ENCODE measurements at regions not wholly inside any gene's neighbourhood (a gene's known extent, or its start where the extent isn't known, plus 50 kb on each side); places are given as distances from the start of the nearest gene placed in this dataset.
"Not testable (repeated sequence)": the region's sequence is repeated elsewhere in the genome, so short reads cannot be mapped to it uniquely, and the experiment has no call there.

DNA sequence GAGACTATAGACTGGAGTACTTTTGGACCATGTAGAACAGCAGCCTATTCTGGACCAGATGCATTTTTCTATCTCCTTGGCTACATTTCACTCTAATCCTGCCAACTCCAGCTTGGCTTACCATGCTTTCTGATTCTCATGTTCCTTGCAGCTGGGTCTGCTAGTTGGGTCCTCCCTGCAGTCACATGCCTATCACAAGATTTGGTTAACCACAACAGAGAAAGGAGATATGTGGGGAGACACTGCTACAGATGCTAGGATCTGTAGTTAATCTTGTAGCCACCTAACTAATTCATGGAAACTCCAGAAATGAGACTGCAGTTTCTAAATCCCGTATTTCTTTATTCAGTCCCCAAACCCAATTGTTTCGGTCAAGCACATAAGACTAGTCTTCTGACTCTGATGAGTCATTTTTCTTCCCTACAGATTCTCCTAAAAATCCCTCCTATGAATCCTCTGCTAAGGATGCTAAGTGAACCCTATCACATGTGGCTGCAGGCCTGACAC, 410.6 kb downstream of the DAD1 start:
- Mint-ChIP-seq H3K9me3 (no peaks in the 10 kb centered on the region), H3K4me1 (peaks cover 7% of the 10 kb centered on the region), H3K4me3 (no peak overlapping the region), H3K27ac (ENCODE audit: unreplicated experiment) (no peak overlapping the region), H3K27me3 (ENCODE audit: low read depth) (peaks cover 2% of the 10 kb centered on the region), H3K36me3 (ENCODE audit: low read depth) (no peaks in the 10 kb centered on the region)
- TF ChIP-seq, protein P1, sequence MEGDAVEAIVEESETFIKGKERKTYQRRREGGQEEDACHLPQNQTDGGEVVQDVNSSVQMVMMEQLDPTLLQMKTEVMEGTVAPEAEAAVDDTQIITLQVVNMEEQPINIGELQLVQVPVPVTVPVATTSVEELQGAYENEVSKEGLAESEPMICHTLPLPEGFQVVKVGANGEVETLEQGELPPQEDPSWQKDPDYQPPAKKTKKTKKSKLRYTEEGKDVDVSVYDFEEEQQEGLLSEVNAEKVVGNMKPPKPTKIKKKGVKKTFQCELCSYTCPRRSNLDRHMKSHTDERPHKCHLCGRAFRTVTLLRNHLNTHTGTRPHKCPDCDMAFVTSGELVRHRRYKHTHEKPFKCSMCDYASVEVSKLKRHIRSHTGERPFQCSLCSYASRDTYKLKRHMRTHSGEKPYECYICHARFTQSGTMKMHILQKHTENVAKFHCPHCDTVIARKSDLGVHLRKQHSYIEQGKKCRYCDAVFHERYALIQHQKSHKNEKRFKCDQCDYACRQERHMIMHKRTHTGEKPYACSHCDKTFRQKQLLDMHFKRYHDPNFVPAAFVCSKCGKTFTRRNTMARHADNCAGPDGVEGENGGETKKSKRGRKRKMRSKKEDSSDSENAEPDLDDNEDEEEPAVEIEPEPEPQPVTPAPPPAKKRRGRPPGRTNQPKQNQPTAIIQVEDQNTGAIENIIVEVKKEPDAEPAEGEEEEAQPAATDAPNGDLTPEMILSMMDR (conservative IDR thresholded peaks at IDR 0.05): no peak
- DNase-seq (ENCODE audit: low read depth, low spot score): no peak

DNA sequence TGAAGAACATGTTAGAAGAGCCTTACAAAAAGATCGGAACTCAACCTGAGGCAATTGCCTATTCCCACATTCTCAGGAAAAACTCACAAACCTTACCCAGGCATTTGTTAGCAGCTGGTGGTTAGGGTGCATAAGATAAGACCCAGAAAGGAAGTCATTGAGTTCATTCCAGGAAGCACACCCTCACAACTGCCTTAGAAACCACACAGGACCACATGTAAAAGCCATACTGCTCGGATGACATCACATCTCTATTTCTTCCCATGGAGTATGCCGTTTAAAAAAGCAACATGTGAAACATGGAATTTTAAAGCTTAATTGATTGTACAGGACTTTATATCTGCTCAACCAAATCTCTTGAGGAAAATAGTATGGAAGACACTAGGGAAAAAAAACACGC, 411.2 kb downstream of the DAD1 start:
- Mint-ChIP-seq H3K36me3 (ENCODE audit: low read depth) (no peaks in the 10 kb centered on the region), H3K27me3 (ENCODE audit: low read depth) (peaks cover 2% of the 10 kb centered on the region), H3K27ac (ENCODE audit: unreplicated experiment) (no peak overlapping the region), H3K4me3 (no peak overlapping the region), H3K9me3 (no peaks in the 10 kb centered on the region), H3K4me1 (peaks cover 7% of the 10 kb centered on the region)
- TF ChIP-seq, protein P1 (conservative IDR thresholded peaks at IDR 0.05): no peak
- no peak for DNase-seq (ENCODE audit: low read depth, low spot score)

DNA sequence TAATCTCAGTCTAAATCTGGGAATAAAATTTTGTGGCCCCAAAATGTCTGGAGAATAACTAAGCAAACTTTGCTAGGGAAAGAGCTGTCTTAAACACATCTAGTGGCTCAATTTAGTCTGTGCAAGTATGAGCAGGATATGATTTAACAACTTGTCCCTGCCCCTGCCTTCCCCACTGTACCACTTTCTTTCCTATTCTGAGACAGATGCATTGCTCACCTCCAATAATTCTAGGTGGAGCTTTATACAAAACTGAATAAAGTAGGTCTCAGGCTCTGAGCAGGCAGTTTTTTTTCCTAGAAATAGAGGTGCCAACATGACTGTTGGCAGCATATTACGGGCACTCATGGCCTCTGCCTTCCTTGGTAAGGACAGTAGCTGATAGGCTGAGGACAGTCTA, 412.1 kb downstream of the DAD1 start:
- DNase-seq (ENCODE audit: low read depth, low spot score): no peak
- Mint-ChIP-seq H3K9me3 (no peaks in the 10 kb centered on the region), H3K36me3 (ENCODE audit: low read depth) (no peaks in the 10 kb centered on the region), H3K4me3 (no peak overlapping the region), H3K27ac (ENCODE audit: unreplicated experiment) (no peak overlapping the region), H3K27me3 (ENCODE audit: low read depth) (peaks cover 2% of the 10 kb centered on the region), H3K4me1 (peaks cover 7% of the 10 kb centered on the region)
- TF ChIP-seq, protein P1 (conservative IDR thresholded peaks at IDR 0.05): no peak

DNA sequence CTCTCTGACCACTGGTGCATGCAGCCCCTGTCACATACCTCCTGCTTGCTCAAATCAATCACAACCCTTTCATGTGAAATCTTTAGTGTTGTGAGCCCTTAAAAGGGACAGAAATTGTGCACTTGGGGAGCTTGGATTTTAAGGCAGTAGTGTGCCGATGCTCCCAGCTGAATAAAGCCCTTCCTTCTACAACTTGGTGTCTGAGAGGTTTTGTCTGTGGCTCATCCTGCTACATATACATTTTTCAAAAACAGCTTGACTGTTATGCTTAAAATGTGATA, 413.8 kb downstream of the DAD1 start:
- H3K4me1 Mint-ChIP-seq; DNase-seq (ENCODE audit: low read depth, low spot score); H3K27ac Mint-ChIP-seq (ENCODE audit: unreplicated experiment); H3K27me3 Mint-ChIP-seq (ENCODE audit: low read depth); H3K4me3 Mint-ChIP-seq; H3K9me3 Mint-ChIP-seq; H3K36me3 Mint-ChIP-seq (ENCODE audit: low read depth): not testable (repeated sequence)

DNA sequence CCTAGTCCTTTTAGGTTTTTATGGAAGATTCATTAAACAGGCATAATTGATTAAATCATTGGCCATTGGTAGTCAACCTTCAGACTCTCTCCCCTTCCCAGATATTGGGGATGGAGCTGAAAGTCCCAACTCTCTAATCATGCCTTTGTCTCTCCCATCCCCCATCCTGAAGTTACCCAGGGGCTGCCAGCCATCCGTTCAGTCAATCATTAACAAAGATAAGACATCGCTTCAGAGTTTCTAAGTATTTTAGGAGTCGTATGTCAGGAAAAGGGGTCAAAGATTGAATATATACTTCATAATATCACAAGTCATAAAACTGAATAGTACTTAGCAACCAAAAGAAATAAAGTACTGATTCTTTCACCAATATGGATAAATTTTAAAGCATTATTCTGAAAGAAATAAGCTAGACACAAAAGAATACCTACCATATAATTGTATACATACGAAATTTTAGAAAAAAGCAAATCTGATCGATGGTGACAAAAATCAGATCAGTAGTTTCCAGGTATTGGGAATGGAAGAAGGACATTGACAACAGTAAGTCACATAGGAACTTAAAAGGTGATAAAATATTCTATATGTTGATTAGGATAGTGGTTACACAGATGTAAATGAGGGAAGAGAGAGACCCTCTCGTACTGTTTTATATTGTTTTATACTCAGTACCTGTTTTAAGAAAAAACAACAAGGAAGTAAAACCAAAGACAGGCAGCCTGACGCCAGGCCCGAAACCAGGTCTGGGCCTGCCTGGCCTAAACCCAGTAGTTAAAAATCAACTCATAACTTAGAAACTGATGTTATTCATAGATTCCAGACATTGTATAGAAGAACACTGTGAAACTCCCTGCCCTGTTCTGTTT, 414.4 kb downstream of the DAD1 start:
- Mint-ChIP-seq H3K4me1 (peaks cover 7% of the 10 kb centered on the region), H3K36me3 (ENCODE audit: low read depth) (no peaks in the 10 kb centered on the region), H3K27ac (ENCODE audit: unreplicated experiment) (no peak overlapping the region), H3K27me3 (ENCODE audit: low read depth) (peaks cover 2% of the 10 kb centered on the region), H3K4me3 (no peak overlapping the region), H3K9me3 (no peaks in the 10 kb centered on the region)
- TF ChIP-seq, protein P1 (conservative IDR thresholded peaks at IDR 0.05): no peak
- DNase-seq (ENCODE audit: low read depth, low spot score): no peak

All from neural crest cell (in vitro differentiated cells).